ENCODE measurements at regions not wholly inside any gene's neighbourhood (a gene's known extent, or its start where the extent isn't known, plus 50 kb on each side); places are given as distances from the start of the nearest gene placed in this dataset.

GRCh38 chrX:147828719-147829118 lies 83.0 kb upstream of the FMR1 start:
- Histone ChIP-seq H2AK9ac (replicated peaks; ENCODE audit: low read depth, low read length, poor library complexity) (no peak overlapping the region), H3K9ac (ENCODE audit: low read depth, low read length) (no peak overlapping the region), H2BK120ac (ENCODE audit: low read depth, low read length) (no peak overlapping the region), H4K91ac (ENCODE audit: insufficient read depth, low read depth, low read length) (no peak overlapping the region), H3K36me3 (ENCODE audit: control insufficient read depth, insufficient read depth, low read length) (no peaks in the 10 kb centered on the region), H3K56ac (ENCODE audit: extremely low read depth, insufficient read depth, low read length) (no peak overlapping the region), H4K20me1 (ENCODE audit: insufficient read depth, low read length) (no peaks in the 10 kb centered on the region), H3K4me3 (ENCODE audit: insufficient read depth, low read depth, low read length) (no peak overlapping the region), H3K14ac (replicated peaks; ENCODE audit: low read depth, low read length) (no peak overlapping the region), H3K4me1 (ENCODE audit: control insufficient read depth, insufficient read depth, low read length) (no peaks in the 10 kb centered on the region), H3K79me1 (ENCODE audit: low read depth in 1 of 2, low read length in 2 of 2) (no peaks in the 10 kb centered on the region), H4K8ac (ENCODE audit: low read depth in 2 of 2, low read length in 2 of 2) (no peak overlapping the region), H3K9me3 (ENCODE audit: control insufficient read depth, insufficient read depth, low read length) (peaks cover 5% of the 10 kb centered on the region; the same call in 1 of the 2 replicates), H2BK5ac (ENCODE audit: low read depth, low read length, poor library complexity, severe bottlenecking) (no peak overlapping the region), H4K5ac (ENCODE audit: low read depth, low read length) (no peak overlapping the region), H3K18ac (ENCODE audit: low read depth, low read length) (no peak overlapping the region), H3K4ac (ENCODE audit: low read depth, low read length) (no peak overlapping the region), H2BK15ac (ENCODE audit: low read depth, low read length) (no peak overlapping the region), H3K4me2 (ENCODE audit: low read depth, low read length) (no peak overlapping the region), H2BK20ac (ENCODE audit: low read depth, low read length) (no peak overlapping the region), H3K23ac (ENCODE audit: low read depth, low read length) (no peak overlapping the region), H2AFZ (replicated peaks; ENCODE audit: low read length, poor library complexity) (no peak overlapping the region), H3K9me1 (ENCODE audit: insufficient read depth, low read length) (no peaks in the 10 kb centered on the region), H3K27me3 (ENCODE audit: control insufficient read depth, insufficient read depth, low read length) (no peaks in the 10 kb centered on the region), H2AK5ac (ENCODE audit: low read depth, low read length) (no peak overlapping the region), H3K27ac (ENCODE audit: insufficient read depth, low read length) (no peak overlapping the region)
- dilution Hi-C loops (cut with HindIII; ENCODE audit: low sequenced_read_pairs, unreplicated experiment) (no loop called here), intact Hi-C loops (cut with micrococcal nuclease) (no loop called here), in situ Hi-C loops (cut with MboI; ENCODE audit: low sequenced_read_pairs) (no loop called here)
- WGBS, 2 experiments (ENCODE audit: extremely low coverage in 2 of 2, insufficient read length in 1 of 2): 100% methylated on average over 1 of the region's 16 CpGs; no CpG with 5 or more reads in 1 of the 2 experiments
- ATAC-seq (ENCODE audit: low read depth): no peak
- POLR2A ChIA-PET (ENCODE audit: unreplicated experiment): no interaction called here
- TF ChIP-seq RAD21 (IDR thresholded peaks at IDR 0.05; ENCODE audit: low read length) (no peak), BHLHE40 (IDR thresholded peaks at IDR 0.05; ENCODE audit: low read depth, low read length) (no peak), CHD1 (IDR thresholded peaks at IDR 0.05; ENCODE audit: low read depth, low read length) (no peak), SMC3 (IDR thresholded peaks at IDR 0.05; ENCODE audit: low read depth, low read length) (no peak), USF2 (IDR thresholded peaks at IDR 0.05; ENCODE audit: low read depth, low read length) (no peak), CTCF (conservative IDR thresholded peaks at IDR 0.05; ENCODE audit: low read depth, low read length) (no peak), POLR2A (IDR thresholded peaks at IDR 0.05; ENCODE audit: low read depth, low read length) (no peak), MXI1 (IDR thresholded peaks at IDR 0.05; ENCODE audit: borderline replicate concordance, low read depth, low read length) (no peak), CEBPB (IDR thresholded peaks at IDR 0.05; ENCODE audit: low read depth, low read length) (no peak), MAZ (IDR thresholded peaks at IDR 0.05; ENCODE audit: borderline replicate concordance, low read depth, low read length) (no peak), RCOR1 (IDR thresholded peaks at IDR 0.05; ENCODE audit: insufficient replicate concordance, low read length) (no peak), ELK1 (IDR thresholded peaks at IDR 0.05; ENCODE audit: borderline replicate concordance, low read depth, low read length) (no peak), RFX5 (IDR thresholded peaks at IDR 0.05; ENCODE audit: low read depth, low read length) (no peak), MAFK (IDR thresholded peaks at IDR 0.05; ENCODE audit: low read depth, low read length) (no peak), NFE2L2 (IDR thresholded peaks at IDR 0.05; ENCODE audit: low read depth, low read length) (no peak), FOS (IDR thresholded peaks at IDR 0.05; ENCODE audit: low read depth, low read length) (no peak)
- BruUV-seq (replicated peaks): no TSS peak
- CTCF ChIA-PET: no interaction called here
- no peak for DNase-seq

All from IMR-90 (cell line).